Thyroid gland (tissue), 4 donors: ENCODE measurements at regions not wholly inside any gene's neighbourhood (a gene's known extent, or its start where the extent isn't known, plus 50 kb on each side); places are given as distances from the start of the nearest gene placed in this dataset.

Experiments
- DNase-seq, 2 donors: peaks; one replicate each; pipeline ENCODE4 v3.0.0-alpha.2; 2019
- H3K27ac ChIP-seq, 3 donors: fragments of 200-600 bp; sonication (generic); 1 replicate in 2 of 3; 2 replicates in 1 of 3; pipeline ENCODE4 v1.5.1; 2016 to 2019; ENCODE audit warnings: mild to moderate bottlenecking in 1 of 3, moderate library complexity in 1 of 3
- H3K27me3 ChIP-seq: fragments of 200-600 bp; sonication (generic); one replicate; pipeline ENCODE4 v1.5.1; 2019
- H3K36me3 ChIP-seq, 2 donors: fragments of 200-600 bp; sonication (generic); one replicate each; pipeline ENCODE4 v1.5.1; 2016 to 2019
- H3K4me1 ChIP-seq, 2 donors: fragments of 200-600 bp; sonication (generic); one replicate each; pipeline ENCODE4 v1.5.1; 2017 to 2019
- H3K4me3 ChIP-seq, 3 donors: fragments of 200-600 bp; sonication (generic); replicated peaks in 1 of 3; 1 replicate in 2 of 3; 2 replicates in 1 of 3; pipeline ENCODE4 v1.5.1; 2016; ENCODE audit warnings: mild to moderate bottlenecking in 1 of 3
- H3K9me3 ChIP-seq: fragments of 200-600 bp; sonication (generic); one replicate; pipeline ENCODE4 v1.5.1; 2017
- CTCF ChIP-seq, 6 experiments: fragments of 200-600 bp in 3 of 6; fragments of 450-650 bp in 3 of 6; sonication (generic) in 3 of 6; IDR thresholded peaks; one replicate each; pipeline ENCODE4 v1.5.1; 2016 to 2019; ENCODE audit warnings: antibody characterized with exemption in 6 of 6, mild to moderate bottlenecking in 2 of 6, inconsistent platforms in 1 of 6, moderate library complexity in 1 of 6
- POLR2A ChIP-seq, 2 donors: fragments of 450-650 bp; IDR thresholded peaks; one replicate each; pipeline ENCODE4 v1.6.1; 2017; ENCODE audit warnings: antibody characterized with exemption in 2 of 2, mild to moderate bottlenecking in 2 of 2, moderate library complexity in 1 of 2
- WGBS, 2 donors: methylation state at CpG; one replicate each; pipeline ENCODE4 v1.1.5; 2017; 5-methylcytosine and 5-hydroxymethylcytosine counted together
- intact Hi-C: fragments of 100-400 bp; cut with DNase I; formaldehyde crosslinking; loops from one replicate; pipeline ENCODE4 v1.15.1; 2023

GRCh38 chr3:153722157-153722556, 399.0 kb upstream of the ARHGEF26 start:
- intact Hi-C loops = no loop called here
- WGBS, 2 donors = 90 to 94% methylated on average over 2 of the region's 2 CpGs
- Histone ChIP-seq H3K36me3 (no peaks in the 10 kb centered on the region), H3K9me3 (no peaks in the 10 kb centered on the region), H3K27me3 (no peaks in the 10 kb centered on the region), H3K27ac (no peak overlapping the region), H3K4me3 (no peak overlapping the region), H3K4me1 (no peaks in the 10 kb centered on the region)
- TF ChIP-seq CTCF (IDR thresholded peaks at IDR 0.05) (no peak), POLR2A (IDR thresholded peaks at IDR 0.05) (no peak)
- DNase-seq = no peak

- Histone ChIP-seq H3K4me1 (no peaks in the 10 kb centered on the region), H3K27me3 (no peaks in the 10 kb centered on the region), H3K4me3 (no peak overlapping the region), H3K36me3 (no peaks in the 10 kb centered on the region), H3K27ac (no peak overlapping the region), H3K9me3 (no peaks in the 10 kb centered on the region)
- WGBS, 2 donors = 95 to 98% methylated on average over 2 of the region's 2 CpGs
- intact Hi-C loops = no loop called here
- DNase-seq = no peak
- TF ChIP-seq POLR2A (IDR thresholded peaks at IDR 0.05) = no peak
- TF ChIP-seq CTCF (IDR thresholded peaks at IDR 0.05) = no peak
These were observed 390.1 kb upstream of the ARHGEF26 start for GRCh38 chr3:153731071-153731470.

GRCh38 chr3:153734777-153735551, 386.2 kb upstream of the ARHGEF26 start:
- Histone ChIP-seq H3K4me1 (no peaks in the 10 kb centered on the region), H3K27ac (peak overlapping the region in 1 of 3 donors; percentile 21), H3K36me3 (no peaks in the 10 kb centered on the region), H3K27me3 (no peaks in the 10 kb centered on the region), H3K4me3 (no peak overlapping the region), H3K9me3 (no peaks in the 10 kb centered on the region)
- DNase-seq = no peak
- intact Hi-C loops = no loop called here
- TF ChIP-seq CTCF (IDR thresholded peaks at IDR 0.05) (no peak), POLR2A (IDR thresholded peaks at IDR 0.05) (peak in 1 of 2 donors; percentile 41)
- WGBS, 2 donors = 53 to 66% methylated on average over 1 of the region's 1 CpG

GRCh38 chr3:153740109-153740508, 381.1 kb upstream of the ARHGEF26 start:
- Histone ChIP-seq H3K9me3 (no peaks in the 10 kb centered on the region), H3K36me3 (no peaks in the 10 kb centered on the region), H3K27ac (no peak overlapping the region), H3K27me3 (no peaks in the 10 kb centered on the region), H3K4me3 (no peak overlapping the region), H3K4me1 (no peaks in the 10 kb centered on the region)
- no peak for DNase-seq
- intact Hi-C loops = no loop called here
- WGBS, 2 donors = 61 to 72% methylated on average over 2 of the region's 2 CpGs
- TF ChIP-seq POLR2A (IDR thresholded peaks at IDR 0.05) (no peak), CTCF (IDR thresholded peaks at IDR 0.05) (no peak)

- TF ChIP-seq CTCF (IDR thresholded peaks at IDR 0.05) (no peak), POLR2A (IDR thresholded peaks at IDR 0.05) (no peak)
- Histone ChIP-seq H3K27ac (no peak overlapping the region), H3K9me3 (no peaks in the 10 kb centered on the region), H3K4me3 (no peak overlapping the region), H3K4me1 (peaks cover 1 to 4% of the 10 kb centered on the region in 2 donors), H3K27me3 (no peaks in the 10 kb centered on the region), H3K36me3 (no peaks in the 10 kb centered on the region)
- intact Hi-C loops = no loop called here
- no peak for DNase-seq
- WGBS, 2 donors = 93 to 97% methylated on average over 3 of the region's 3 CpGs
These were observed 376.3 kb upstream of the ARHGEF26 start for GRCh38 chr3:153744889-153745288.
